ENCODE measurements at regions not wholly inside any gene's neighbourhood (a gene's known extent, or its start where the extent isn't known, plus 50 kb on each side); places are given as distances from the start of the nearest gene placed in this dataset.

DNA sequence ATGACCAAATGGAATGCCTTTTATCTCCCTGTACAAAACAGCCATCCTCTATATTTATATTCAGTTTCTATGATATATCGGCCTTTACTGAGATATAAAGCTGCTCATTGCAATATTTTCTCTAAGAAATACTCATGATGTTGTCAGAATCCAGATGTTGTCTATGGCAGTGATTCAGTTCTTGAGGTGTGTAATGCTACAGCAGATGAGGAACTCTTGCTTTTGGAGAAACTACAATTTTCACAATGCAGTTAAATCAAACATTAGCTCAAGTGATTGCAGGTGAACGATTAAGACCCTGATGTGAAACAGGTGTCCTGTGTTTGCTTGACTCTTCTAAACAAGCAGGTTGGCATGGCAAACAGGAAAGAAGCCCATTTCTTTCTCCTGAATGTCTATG is 256.2 kb upstream of the CDH20 start:
- DNase-seq (ENCODE audit: low spot score) = no peak
- H3K4me1 ChIP-seq (ENCODE audit: control insufficient read depth in 4 of 4, insufficient read depth in 4 of 4, low read length in 3 of 4) = no peaks in the 10 kb centered on the region
- no peaks in the 10 kb centered on the region for H3K36me3 ChIP-seq (ENCODE audit: control insufficient read depth in 4 of 4, insufficient read depth in 3 of 4, low read depth in 1 of 4, low read length in 3 of 4)
- no peak for TF ChIP-seq EGR1 (IDR thresholded peaks at IDR 0.05; ENCODE audit: low read depth in 2 of 2)
- TF ChIP-seq HNF4A (conservative IDR thresholded peaks at IDR 0.05) = no peak
- TF ChIP-seq FOXA2 (IDR thresholded peaks at IDR 0.05) = no peak
- TF ChIP-seq NR2F2 (IDR thresholded peaks at IDR 0.05) = no peak
- TF ChIP-seq SP1 (IDR thresholded peaks at IDR 0.05) = no peak
- no peak for TF ChIP-seq HNF4G (IDR thresholded peaks at IDR 0.05)
- no peak for TF ChIP-seq FOXA1 (IDR thresholded peaks at IDR 0.05)
- TF ChIP-seq TAF1 (conservative IDR thresholded peaks at IDR 0.05) = no peak
- TF ChIP-seq GABPA (IDR thresholded peaks at IDR 0.05 in 1 of 2, conservative IDR thresholded peaks at IDR 0.05 in 1 of 2) = no peak
- TF ChIP-seq RXRA (IDR thresholded peaks at IDR 0.05) = no peak
- no peak for TF ChIP-seq RAD21 (IDR thresholded peaks at IDR 0.05)
- TF ChIP-seq, protein P1, sequence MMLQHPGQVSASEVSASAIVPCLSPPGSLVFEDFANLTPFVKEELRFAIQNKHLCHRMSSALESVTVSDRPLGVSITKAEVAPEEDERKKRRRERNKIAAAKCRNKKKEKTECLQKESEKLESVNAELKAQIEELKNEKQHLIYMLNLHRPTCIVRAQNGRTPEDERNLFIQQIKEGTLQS (IDR thresholded peaks at IDR 0.05) = no peak
- TF ChIP-seq, protein P2, sequence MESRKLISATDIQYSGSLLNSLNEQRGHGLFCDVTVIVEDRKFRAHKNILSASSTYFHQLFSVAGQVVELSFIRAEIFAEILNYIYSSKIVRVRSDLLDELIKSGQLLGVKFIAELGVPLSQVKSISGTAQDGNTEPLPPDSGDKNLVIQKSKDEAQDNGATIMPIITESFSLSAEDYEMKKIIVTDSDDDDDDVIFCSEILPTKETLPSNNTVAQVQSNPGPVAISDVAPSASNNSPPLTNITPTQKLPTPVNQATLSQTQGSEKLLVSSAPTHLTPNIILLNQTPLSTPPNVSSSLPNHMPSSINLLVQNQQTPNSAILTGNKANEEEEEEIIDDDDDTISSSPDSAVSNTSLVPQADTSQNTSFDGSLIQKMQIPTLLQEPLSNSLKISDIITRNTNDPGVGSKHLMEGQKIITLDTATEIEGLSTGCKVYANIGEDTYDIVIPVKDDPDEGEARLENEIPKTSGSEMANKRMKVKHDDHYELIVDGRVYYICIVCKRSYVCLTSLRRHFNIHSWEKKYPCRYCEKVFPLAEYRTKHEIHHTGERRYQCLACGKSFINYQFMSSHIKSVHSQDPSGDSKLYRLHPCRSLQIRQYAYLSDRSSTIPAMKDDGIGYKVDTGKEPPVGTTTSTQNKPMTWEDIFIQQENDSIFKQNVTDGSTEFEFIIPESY (IDR thresholded peaks at IDR 0.05) = no peak
- no peak for TF ChIP-seq YY1 (IDR thresholded peaks at IDR 0.05)
- TF ChIP-seq, protein P3, sequence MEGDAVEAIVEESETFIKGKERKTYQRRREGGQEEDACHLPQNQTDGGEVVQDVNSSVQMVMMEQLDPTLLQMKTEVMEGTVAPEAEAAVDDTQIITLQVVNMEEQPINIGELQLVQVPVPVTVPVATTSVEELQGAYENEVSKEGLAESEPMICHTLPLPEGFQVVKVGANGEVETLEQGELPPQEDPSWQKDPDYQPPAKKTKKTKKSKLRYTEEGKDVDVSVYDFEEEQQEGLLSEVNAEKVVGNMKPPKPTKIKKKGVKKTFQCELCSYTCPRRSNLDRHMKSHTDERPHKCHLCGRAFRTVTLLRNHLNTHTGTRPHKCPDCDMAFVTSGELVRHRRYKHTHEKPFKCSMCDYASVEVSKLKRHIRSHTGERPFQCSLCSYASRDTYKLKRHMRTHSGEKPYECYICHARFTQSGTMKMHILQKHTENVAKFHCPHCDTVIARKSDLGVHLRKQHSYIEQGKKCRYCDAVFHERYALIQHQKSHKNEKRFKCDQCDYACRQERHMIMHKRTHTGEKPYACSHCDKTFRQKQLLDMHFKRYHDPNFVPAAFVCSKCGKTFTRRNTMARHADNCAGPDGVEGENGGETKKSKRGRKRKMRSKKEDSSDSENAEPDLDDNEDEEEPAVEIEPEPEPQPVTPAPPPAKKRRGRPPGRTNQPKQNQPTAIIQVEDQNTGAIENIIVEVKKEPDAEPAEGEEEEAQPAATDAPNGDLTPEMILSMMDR (IDR thresholded peaks at IDR 0.05; ENCODE audit: low read depth, low read length, missing input control) = no peak
- H3K27ac ChIP-seq (ENCODE audit: low read depth in 1 of 2, low read length in 2 of 2) = no peak overlapping the region
- WGBS = 65% methylated on average over 2 of the region's 2 CpGs
- H3K9ac ChIP-seq (ENCODE audit: low read depth in 1 of 2, low read length in 2 of 2) = no peak overlapping the region
- H3K4me3 ChIP-seq (ENCODE audit: low read depth in 1 of 3, low read length in 3 of 3) = no peak overlapping the region
- H3K9me3 ChIP-seq (ENCODE audit: control insufficient read depth in 4 of 4, low read length in 3 of 4) = no peaks in the 10 kb centered on the region
- no peaks in the 10 kb centered on the region for H3K27me3 ChIP-seq (ENCODE audit: control insufficient read depth in 4 of 4, insufficient read depth in 4 of 4, low read length in 3 of 4)

DNA sequence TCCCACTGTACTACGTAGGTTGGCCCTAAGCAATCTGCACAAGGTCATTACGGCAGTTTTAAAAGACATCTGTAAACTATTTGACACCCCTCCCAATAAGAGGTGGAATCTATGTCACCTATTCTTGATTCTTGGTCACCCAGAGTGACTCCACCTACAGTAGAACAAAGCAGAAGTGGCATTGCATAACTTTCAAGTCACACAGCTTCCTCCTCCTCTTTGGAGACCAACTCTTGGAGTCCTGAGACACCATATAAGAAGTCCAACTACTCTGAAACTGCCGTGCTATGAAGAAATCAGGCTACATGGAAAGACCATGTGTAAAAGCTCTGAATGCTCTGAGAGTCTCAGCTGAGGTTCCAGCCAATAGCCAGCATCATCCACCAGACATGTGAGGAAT is 253.5 kb upstream of the CDH20 start:
- H3K9me3 ChIP-seq (ENCODE audit: control insufficient read depth in 4 of 4, low read length in 3 of 4) = no peaks in the 10 kb centered on the region
- no peak for DNase-seq (ENCODE audit: low spot score)
- WGBS = 73% methylated on average over 3 of the region's 3 CpGs
- TF ChIP-seq, protein P2 (IDR thresholded peaks at IDR 0.05) = no peak
- TF ChIP-seq RXRA (IDR thresholded peaks at IDR 0.05) = no peak
- TF ChIP-seq YY1 (IDR thresholded peaks at IDR 0.05) = no peak
- no peak for TF ChIP-seq FOXA2 (IDR thresholded peaks at IDR 0.05)
- no peak for TF ChIP-seq FOXA1 (IDR thresholded peaks at IDR 0.05)
- no peak for TF ChIP-seq NR2F2 (IDR thresholded peaks at IDR 0.05)
- no peak overlapping the region for H3K27ac ChIP-seq (ENCODE audit: low read depth in 1 of 2, low read length in 2 of 2)
- H3K27me3 ChIP-seq (ENCODE audit: control insufficient read depth in 4 of 4, insufficient read depth in 4 of 4, low read length in 3 of 4) = no peaks in the 10 kb centered on the region
- H3K4me1 ChIP-seq (ENCODE audit: control insufficient read depth in 4 of 4, insufficient read depth in 4 of 4, low read length in 3 of 4) = no peaks in the 10 kb centered on the region
- no peak overlapping the region for H3K4me3 ChIP-seq (ENCODE audit: low read depth in 1 of 3, low read length in 3 of 3)
- H3K36me3 ChIP-seq (ENCODE audit: control insufficient read depth in 4 of 4, insufficient read depth in 3 of 4, low read depth in 1 of 4, low read length in 3 of 4) = no peaks in the 10 kb centered on the region
- H3K9ac ChIP-seq (ENCODE audit: low read depth in 1 of 2, low read length in 2 of 2) = no peak overlapping the region
